HepG2 (cell line): ENCODE measurements at regions not wholly inside any gene's neighbourhood (a gene's known extent, or its start where the extent isn't known, plus 50 kb on each side); places are given as distances from the start of the nearest gene placed in this dataset.
A peak's percentile ranks its signal among the peaks of the same experiment; 100 is the strongest.

ENCODE experiments used
- AGO2 ChIP-seq: fragments of 200-400 bp; formaldehyde crosslinking; optimal IDR thresholded peaks from 2 replicates; pipeline ENCODE3; 2017; ENCODE audit warnings: mild to moderate bottlenecking, low read depth, low read length, moderate library complexity
- AHR ChIP-seq: IDR thresholded peaks from 2 replicates; pipeline ENCODE4 v1.6.1; 2018; ENCODE audit warnings: missing genetic modification reagents, missing compliant biosample characterization
- CBX5 ChIP-seq: sonication (generic); formaldehyde crosslinking; IDR thresholded peaks from 2 replicates; pipeline ENCODE4 v1.4.0; 2020; ENCODE audit warnings: missing genetic modification reagents, borderline replicate concordance
- GABPA ChIP-seq, 2 experiments: IDR thresholded peaks; 2 replicates each; pipeline ENCODE4 v1.6.1; 2011 to 2016; ENCODE audit warnings: low read depth in 2 of 2, low read length in 1 of 2, missing biosample characterization in 1 of 2, missing genetic modification characterization in 1 of 2
- GFI1 ChIP-seq: sonication (generic); formaldehyde crosslinking; IDR thresholded peaks from 2 replicates; pipeline ENCODE4 v1.5.0; 2020; ENCODE audit warnings: missing genetic modification reagents, mild to moderate bottlenecking, borderline replicate concordance
- HHEX ChIP-seq: IDR thresholded peaks from 2 replicates; pipeline ENCODE4 v1.6.1; 2016; ENCODE audit warnings: control low read depth
- KDM2A ChIP-seq: sonication (generic); formaldehyde crosslinking; IDR thresholded peaks from 2 replicates; pipeline ENCODE4 v1.4.0; 2020; ENCODE audit warnings: low read depth, missing genetic modification reagents, borderline replicate concordance
- MAFG ChIP-seq: sonication (generic); formaldehyde crosslinking; IDR thresholded peaks from 2 replicates; pipeline ENCODE4 v1.5.1; 2020; ENCODE audit warnings: mild to moderate bottlenecking, missing genetic modification reagents
- MEF2D ChIP-seq: sonication (generic); formaldehyde crosslinking; IDR thresholded peaks from 2 replicates; pipeline ENCODE4 v1.5.1; 2020; ENCODE audit warnings: mild to moderate bottlenecking, missing genetic modification reagents
- RAD21 ChIP-seq: fragments of 450-650 bp; formaldehyde crosslinking; IDR thresholded peaks from 2 replicates; pipeline ENCODE4 v1.5.0; 2020; ENCODE audit warnings: mild to moderate bottlenecking
- SP140L ChIP-seq: sonication (generic); formaldehyde crosslinking; IDR thresholded peaks from 2 replicates; pipeline ENCODE4 v1.4.0; 2020; ENCODE audit warnings: missing genetic modification reagents, borderline replicate concordance
- TCF12 ChIP-seq, 2 experiments: fragments of 450-650 bp in 1 of 2; sonication (generic) in 1 of 2; formaldehyde crosslinking in 1 of 2; IDR thresholded peaks; 2 replicates each; pipeline versions ENCODE4 v1.6.1 to v1.8.0; 2017 to 2022; ENCODE audit warnings: antibody characterized with exemption in 1 of 2, mild to moderate bottlenecking in 1 of 2, missing genetic modification reagents in 1 of 2, moderate library complexity in 1 of 2
- ZBTB14 ChIP-seq: sonication (generic); formaldehyde crosslinking; IDR thresholded peaks from 2 replicates; pipeline ENCODE4 v1.4.0; 2020; ENCODE audit warnings: missing genetic modification reagents
- ZNF142 ChIP-seq: sonication (generic); formaldehyde crosslinking; IDR thresholded peaks from 2 replicates; pipeline ENCODE4 v1.4.0; 2020; ENCODE audit warnings: missing genetic modification reagents
- ZNF441 ChIP-seq: sonication (generic); formaldehyde crosslinking; IDR thresholded peaks from 2 replicates; pipeline ENCODE4 v1.7.0; 2021; ENCODE audit warnings: missing genetic modification reagents, borderline replicate concordance
- ZNF510 ChIP-seq: sonication (generic); formaldehyde crosslinking; IDR thresholded peaks from 2 replicates; pipeline ENCODE4 v1.4.0; 2020; ENCODE audit warnings: low read depth, mild to moderate bottlenecking, missing genetic modification reagents
- ZNF816 ChIP-seq: sonication (generic); formaldehyde crosslinking; IDR thresholded peaks from 2 replicates; pipeline ENCODE4 v1.8.0; 2022; ENCODE audit warnings: missing genetic modification reagents, mild to moderate bottlenecking, borderline replicate concordance
- TF ChIP-seq, protein P1 (sequence below): sonication (generic); formaldehyde crosslinking; IDR thresholded peaks from 2 replicates; pipeline ENCODE4 v1.4.0; 2020; ENCODE audit warnings: missing genetic modification reagents, mild to moderate bottlenecking, borderline replicate concordance
- TF ChIP-seq, protein P2 (sequence below): IDR thresholded peaks from 2 replicates; pipeline ENCODE4 v1.6.1; 2016; ENCODE audit warnings: low read depth, borderline replicate concordance
- TF ChIP-seq, protein P3 (sequence below): IDR thresholded peaks from 2 replicates; pipeline ENCODE4 v1.6.1; 2012; ENCODE audit warnings: inconsistent platforms

- no peak for TF ChIP-seq ZNF142 (CRISPR knock-in tag)
- no peak for TF ChIP-seq ZBTB14 (CRISPR knock-in tag)
- TF ChIP-seq, protein P1, sequence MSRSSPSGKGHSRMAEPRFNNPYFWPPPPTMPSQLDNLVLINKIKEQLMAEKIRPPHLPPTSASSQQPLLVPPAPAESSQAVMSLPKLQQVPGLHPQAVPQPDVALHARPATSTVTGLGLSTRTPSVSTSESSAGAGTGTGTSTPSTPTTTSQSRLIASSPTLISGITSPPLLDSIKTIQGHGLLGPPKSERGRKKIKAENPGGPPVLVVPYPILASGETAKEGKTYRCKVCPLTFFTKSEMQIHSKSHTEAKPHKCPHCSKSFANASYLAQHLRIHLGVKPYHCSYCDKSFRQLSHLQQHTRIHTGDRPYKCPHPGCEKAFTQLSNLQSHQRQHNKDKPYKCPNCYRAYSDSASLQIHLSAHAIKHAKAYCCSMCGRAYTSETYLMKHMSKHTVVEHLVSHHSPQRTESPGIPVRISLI (CRISPR knock-in tag) = no peak
- TF ChIP-seq MEF2D (CRISPR knock-in tag) = no peak
- TF ChIP-seq, protein P2, sequence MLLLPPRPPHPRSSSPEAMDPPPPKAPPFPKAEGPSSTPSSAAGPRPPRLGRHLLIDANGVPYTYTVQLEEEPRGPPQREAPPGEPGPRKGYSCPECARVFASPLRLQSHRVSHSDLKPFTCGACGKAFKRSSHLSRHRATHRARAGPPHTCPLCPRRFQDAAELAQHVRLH = peak; percentile 42; the same call in 1 of the 2 replicates
- TF ChIP-seq HHEX (CRISPR knock-in tag) = no peak
- no peak for TF ChIP-seq TCF12 (IDR thresholded peaks at IDR 0.05)
- no peak for TF ChIP-seq TCF12 (CRISPR knock-in tag; IDR thresholded peaks at IDR 0.05)
- TF ChIP-seq GFI1 = peak; percentile 94
- TF ChIP-seq AGO2 = no peak
- TF ChIP-seq, protein P3, sequence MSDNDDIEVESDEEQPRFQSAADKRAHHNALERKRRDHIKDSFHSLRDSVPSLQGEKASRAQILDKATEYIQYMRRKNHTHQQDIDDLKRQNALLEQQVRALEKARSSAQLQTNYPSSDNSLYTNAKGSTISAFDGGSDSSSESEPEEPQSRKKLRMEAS = no peak
- no peak for TF ChIP-seq MAFG
- TF ChIP-seq SP140L = no peak
- TF ChIP-seq RAD21 (CRISPR knock-in tag) = peak; percentile 66
- TF ChIP-seq ZNF816 (CRISPR knock-in tag) = no peak
- TF ChIP-seq AHR (CRISPR knock-in tag) = no peak
- TF ChIP-seq CBX5 (CRISPR knock-in tag) = peak; percentile 70; the same call in 1 of the 2 replicates
- 0 out of 2 replicates have a peak, but pooled peaks have one; percentile 32 for TF ChIP-seq KDM2A (CRISPR knock-in tag)
- TF ChIP-seq GABPA (IDR thresholded peaks at IDR 0.05; ENCODE audit: low read depth, low read length) = no peak
- peak; percentile 80 for TF ChIP-seq GABPA (CRISPR knock-in tag; IDR thresholded peaks at IDR 0.05; ENCODE audit: low read depth)
- no peak for TF ChIP-seq ZNF441 (CRISPR knock-in tag)
- TF ChIP-seq ZNF510 = no peak
Observed at GRCh38 chr9:90458485-90458884, 184.1 kb downstream of the DIRAS2 start (continued).
